Astrocyte (in vitro differentiated cells and primary cell): ENCODE measurements at regions not wholly inside any gene's neighbourhood (a gene's known extent, or its start where the extent isn't known, plus 50 kb on each side); places are given as distances from the start of the nearest gene placed in this dataset.

Experiments
- EZH2 ChIP-seq: IDR thresholded peaks from 2 replicates; pipeline ENCODE4 v1.6.1; 2012; ENCODE audit warnings: mild to moderate bottlenecking, low read length, inconsistent platforms; ENCODE audit not compliant: insufficient read depth
- TF ChIP-seq, protein P1 (sequence below): IDR thresholded peaks from 2 replicates; pipeline ENCODE4 v1.5.1; 2011; ENCODE audit warnings: low read depth, mild to moderate bottlenecking, inconsistent platforms, low read length, moderate library complexity; ENCODE audit not compliant: insufficient read depth

DNA sequence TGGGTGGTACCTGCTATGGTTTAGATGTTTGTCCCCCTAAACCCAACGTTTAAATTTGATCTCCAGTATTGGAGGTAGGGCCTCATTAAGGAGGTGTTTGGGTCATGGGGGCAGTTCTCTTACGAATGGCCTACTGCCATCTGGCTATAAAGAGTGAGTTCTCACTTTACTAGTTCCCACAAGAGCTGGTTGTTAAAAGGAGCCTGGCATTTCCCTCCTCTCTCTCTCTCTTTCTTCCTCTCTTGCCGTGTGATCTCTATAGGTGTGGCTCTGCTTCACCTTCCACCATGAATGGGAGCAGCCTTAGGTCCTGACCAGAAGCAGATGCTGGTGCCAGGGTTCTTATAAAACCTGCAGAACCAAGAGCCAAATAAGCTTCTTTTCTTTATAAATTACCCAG lies 193.2 kb upstream of the CDH6 start:
- TF ChIP-seq, protein P1, sequence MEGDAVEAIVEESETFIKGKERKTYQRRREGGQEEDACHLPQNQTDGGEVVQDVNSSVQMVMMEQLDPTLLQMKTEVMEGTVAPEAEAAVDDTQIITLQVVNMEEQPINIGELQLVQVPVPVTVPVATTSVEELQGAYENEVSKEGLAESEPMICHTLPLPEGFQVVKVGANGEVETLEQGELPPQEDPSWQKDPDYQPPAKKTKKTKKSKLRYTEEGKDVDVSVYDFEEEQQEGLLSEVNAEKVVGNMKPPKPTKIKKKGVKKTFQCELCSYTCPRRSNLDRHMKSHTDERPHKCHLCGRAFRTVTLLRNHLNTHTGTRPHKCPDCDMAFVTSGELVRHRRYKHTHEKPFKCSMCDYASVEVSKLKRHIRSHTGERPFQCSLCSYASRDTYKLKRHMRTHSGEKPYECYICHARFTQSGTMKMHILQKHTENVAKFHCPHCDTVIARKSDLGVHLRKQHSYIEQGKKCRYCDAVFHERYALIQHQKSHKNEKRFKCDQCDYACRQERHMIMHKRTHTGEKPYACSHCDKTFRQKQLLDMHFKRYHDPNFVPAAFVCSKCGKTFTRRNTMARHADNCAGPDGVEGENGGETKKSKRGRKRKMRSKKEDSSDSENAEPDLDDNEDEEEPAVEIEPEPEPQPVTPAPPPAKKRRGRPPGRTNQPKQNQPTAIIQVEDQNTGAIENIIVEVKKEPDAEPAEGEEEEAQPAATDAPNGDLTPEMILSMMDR = no peak
- TF ChIP-seq EZH2 = no peak
